ENCODE measurements at regions not wholly inside any gene's neighbourhood (a gene's known extent, or its start where the extent isn't known, plus 50 kb on each side); places are given as distances from the start of the nearest gene placed in this dataset.

DNA sequence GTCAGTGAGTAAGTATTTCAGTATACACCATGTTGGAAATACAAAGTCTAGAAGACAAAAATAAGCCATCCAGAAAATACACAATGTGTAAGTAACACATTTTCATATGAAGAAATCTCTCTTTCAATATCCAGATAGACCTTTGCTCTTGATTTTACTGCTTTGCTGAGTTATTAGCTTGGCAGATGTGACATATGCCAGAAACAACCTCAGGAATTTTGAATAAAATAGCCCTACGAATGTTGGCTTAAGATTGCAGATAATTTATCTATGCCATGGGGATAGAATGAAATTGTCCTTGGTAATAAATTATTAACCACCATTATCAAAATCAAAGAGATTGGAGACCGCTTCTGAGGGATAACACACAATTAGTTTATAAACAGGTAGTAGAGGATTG lies 1036.9 kb upstream of the EPHA7 start:
- H3K9me3 ChIP-seq (ENCODE audit: control insufficient read depth in 2 of 2, insufficient read depth in 1 of 2, low read depth in 1 of 2, low read length in 1 of 2), result no peaks in the 10 kb centered on the region
- H3K4me1 ChIP-seq (ENCODE audit: control insufficient read depth in 2 of 2, insufficient read depth in 2 of 2, low read length in 1 of 2), result no peaks in the 10 kb centered on the region
- H3K36me3 ChIP-seq (ENCODE audit: control insufficient read depth in 2 of 2, insufficient read depth in 2 of 2, low read length in 1 of 2), result no peaks in the 10 kb centered on the region
- H3K4me3 ChIP-seq (ENCODE audit: low read depth in 1 of 2, low read length in 2 of 2), result no peak overlapping the region
- 54 to 62% methylated on average over 2 of the region's 2 CpGs for WGBS, 2 donors
- no peak overlapping the region for H3K27ac ChIP-seq (ENCODE audit: low read depth in 2 of 2, low read length in 1 of 2)
- no peaks in the 10 kb centered on the region for H3K27me3 ChIP-seq (ENCODE audit: control insufficient read depth in 1 of 2, insufficient read depth in 2 of 2, low read length in 2 of 2)

DNA sequence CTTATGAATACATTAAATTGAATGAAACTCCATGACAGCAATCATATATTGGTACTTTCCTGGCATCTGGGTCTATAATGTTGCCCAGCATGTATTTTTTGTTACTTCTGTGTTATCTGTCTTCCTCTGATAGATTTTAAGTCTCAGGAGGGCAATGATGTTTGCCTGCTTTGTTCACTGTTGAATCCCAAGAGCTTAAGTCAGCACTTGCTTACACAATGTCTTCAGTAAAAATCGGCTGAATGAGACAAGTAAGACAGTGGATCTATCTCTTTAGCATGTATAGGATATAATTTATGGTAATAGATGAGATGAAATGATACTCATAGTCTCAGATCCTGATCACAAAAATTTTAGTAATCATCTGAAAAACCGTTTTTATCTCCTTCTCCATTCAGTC lies 1034.9 kb upstream of the EPHA7 start:
- H3K4me3 ChIP-seq (ENCODE audit: low read depth in 1 of 2, low read length in 2 of 2), result no peak overlapping the region
- 36% methylated on average over 2 of the region's 2 CpGs for WGBS, 2 donors

DNA sequence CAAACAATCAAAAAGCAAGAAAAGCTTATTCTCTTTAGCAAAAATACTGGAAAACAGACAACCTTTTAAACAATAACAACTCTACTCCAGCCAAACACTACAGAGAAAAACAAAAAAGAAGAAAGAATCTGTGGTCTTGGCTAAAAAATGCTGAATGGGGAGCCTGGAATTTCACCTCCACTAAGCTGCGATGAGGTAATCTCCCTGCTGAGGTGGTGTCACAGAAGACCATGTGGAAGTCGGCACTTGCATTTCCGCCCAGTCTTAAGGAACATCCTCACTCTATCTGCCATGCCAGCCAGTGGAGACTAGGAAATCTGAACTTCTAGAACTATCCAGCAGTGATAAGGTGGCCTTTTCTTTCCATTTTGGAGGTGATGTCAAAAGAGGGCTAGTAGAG lies 1026.8 kb upstream of the EPHA7 start:
- H3K27me3 ChIP-seq (ENCODE audit: control insufficient read depth in 1 of 2, insufficient read depth in 2 of 2, low read length in 2 of 2), result no peaks in the 10 kb centered on the region
- H3K9me3 ChIP-seq (ENCODE audit: control insufficient read depth in 2 of 2, insufficient read depth in 1 of 2, low read depth in 1 of 2, low read length in 1 of 2), result peaks cover 0 to 2% of the 10 kb centered on the region in 2 donors
- no peaks in the 10 kb centered on the region for H3K36me3 ChIP-seq (ENCODE audit: control insufficient read depth in 2 of 2, insufficient read depth in 2 of 2, low read length in 1 of 2)
- H3K27ac ChIP-seq (ENCODE audit: low read depth in 2 of 2, low read length in 1 of 2), result no peak overlapping the region
- H3K4me3 ChIP-seq (ENCODE audit: low read depth in 1 of 2, low read length in 2 of 2), result no peak overlapping the region
- WGBS, 2 donors, result 73 to 91% methylated on average over 3 of the region's 3 CpGs
- no peaks in the 10 kb centered on the region for H3K4me1 ChIP-seq (ENCODE audit: control insufficient read depth in 2 of 2, insufficient read depth in 2 of 2, low read length in 1 of 2)

More for the DNA sequence above, 1034.9 kb upstream of the EPHA7 start:
- Histone ChIP-seq H3K9me3 (ENCODE audit: control insufficient read depth in 2 of 2, insufficient read depth in 1 of 2, low read depth in 1 of 2, low read length in 1 of 2) (no peaks in the 10 kb centered on the region), H3K27me3 (ENCODE audit: control insufficient read depth in 1 of 2, insufficient read depth in 2 of 2, low read length in 2 of 2) (no peaks in the 10 kb centered on the region), H3K36me3 (ENCODE audit: control insufficient read depth in 2 of 2, insufficient read depth in 2 of 2, low read length in 1 of 2) (no peaks in the 10 kb centered on the region), H3K27ac (ENCODE audit: low read depth in 2 of 2, low read length in 1 of 2) (no peak overlapping the region), H3K4me1 (ENCODE audit: control insufficient read depth in 2 of 2, insufficient read depth in 2 of 2, low read length in 1 of 2) (no peaks in the 10 kb centered on the region)

DNA sequence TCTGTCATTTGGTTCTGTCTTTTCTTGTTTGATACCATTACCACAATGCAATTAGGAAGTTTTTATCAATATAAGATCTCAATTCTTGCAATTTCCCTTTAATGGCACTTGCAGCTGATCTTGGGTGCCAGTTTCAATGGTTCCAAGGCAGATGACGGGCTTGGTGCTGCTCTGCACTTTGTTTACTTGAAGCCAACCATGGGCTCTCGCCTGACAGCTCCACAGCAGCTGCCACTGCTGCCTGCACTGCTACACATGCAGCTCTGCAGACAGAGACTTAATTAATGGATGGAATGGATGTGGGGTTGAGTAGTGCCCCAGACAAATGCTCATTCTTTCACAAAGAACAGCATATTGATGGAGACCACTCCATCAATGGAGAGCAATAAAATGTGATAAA lies 1024.3 kb upstream of the EPHA7 start:
- H3K27ac ChIP-seq (ENCODE audit: low read depth in 2 of 2, low read length in 1 of 2), result no peak overlapping the region
- H3K36me3 ChIP-seq (ENCODE audit: control insufficient read depth in 2 of 2, insufficient read depth in 2 of 2, low read length in 1 of 2), result no peaks in the 10 kb centered on the region
- H3K27me3 ChIP-seq (ENCODE audit: control insufficient read depth in 1 of 2, insufficient read depth in 2 of 2, low read length in 2 of 2), result no peaks in the 10 kb centered on the region
- H3K4me1 ChIP-seq (ENCODE audit: control insufficient read depth in 2 of 2, insufficient read depth in 2 of 2, low read length in 1 of 2), result no peaks in the 10 kb centered on the region
- no peak overlapping the region for H3K4me3 ChIP-seq (ENCODE audit: low read depth in 1 of 2, low read length in 2 of 2)
- H3K9me3 ChIP-seq (ENCODE audit: control insufficient read depth in 2 of 2, insufficient read depth in 1 of 2, low read depth in 1 of 2, low read length in 1 of 2), result peaks cover 0 to 2% of the 10 kb centered on the region in 2 donors
- WGBS, 2 donors, result 54 to 56% methylated on average over 2 of the region's 2 CpGs

DNA sequence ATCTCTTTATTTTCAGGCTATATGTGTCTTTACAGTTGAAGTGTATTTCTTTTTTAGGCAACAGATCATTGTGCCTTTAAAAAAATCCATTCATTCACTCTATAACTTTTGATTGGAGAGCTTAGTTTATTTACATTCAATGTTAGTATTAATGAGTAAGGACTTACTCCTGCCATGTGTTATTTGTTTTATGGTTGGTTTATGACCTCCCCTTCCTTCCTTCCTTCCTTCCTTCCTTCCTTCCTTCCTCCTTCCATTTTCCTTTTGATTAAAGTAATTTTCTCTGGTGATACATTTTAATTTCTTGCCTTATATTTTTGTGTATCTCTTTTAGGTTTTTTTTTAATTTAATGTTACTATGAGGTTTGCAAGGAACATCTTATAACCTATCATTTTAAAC lies 1005.3 kb upstream of the EPHA7 start:
- Histone ChIP-seq H3K4me1 (ENCODE audit: control insufficient read depth in 2 of 2, insufficient read depth in 2 of 2, low read length in 1 of 2) (no peaks in the 10 kb centered on the region), H3K36me3 (ENCODE audit: control insufficient read depth in 2 of 2, insufficient read depth in 2 of 2, low read length in 1 of 2) (no peaks in the 10 kb centered on the region), H3K9me3 (ENCODE audit: control insufficient read depth in 2 of 2, insufficient read depth in 1 of 2, low read depth in 1 of 2, low read length in 1 of 2) (no peaks in the 10 kb centered on the region), H3K27me3 (ENCODE audit: control insufficient read depth in 1 of 2, insufficient read depth in 2 of 2, low read length in 2 of 2) (no peaks in the 10 kb centered on the region), H3K27ac (ENCODE audit: low read depth in 2 of 2, low read length in 1 of 2) (no peak overlapping the region), H3K4me3 (ENCODE audit: low read depth in 1 of 2, low read length in 2 of 2) (no peak overlapping the region)

DNA sequence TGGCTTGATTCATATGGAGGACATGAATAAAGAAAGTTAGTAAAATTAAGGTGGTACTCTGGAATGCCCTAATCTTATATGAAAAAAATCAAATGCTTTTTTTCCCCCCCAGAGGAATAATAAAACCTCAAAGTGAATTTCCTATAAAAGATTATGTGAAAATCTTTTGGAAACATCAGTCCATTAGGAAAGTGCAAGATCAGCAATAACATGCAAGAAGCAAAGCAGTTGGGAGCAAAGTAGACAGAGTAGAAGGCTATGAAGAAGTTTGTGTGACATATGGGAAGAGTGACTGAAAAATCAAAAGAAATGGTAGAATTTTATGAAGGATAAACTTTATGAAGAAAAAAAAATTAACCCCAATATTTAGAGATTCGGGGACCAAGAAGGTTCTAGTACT lies 998.0 kb upstream of the EPHA7 start:
- no peak overlapping the region for H3K27ac ChIP-seq (ENCODE audit: low read depth in 2 of 2, low read length in 1 of 2)

DNA sequence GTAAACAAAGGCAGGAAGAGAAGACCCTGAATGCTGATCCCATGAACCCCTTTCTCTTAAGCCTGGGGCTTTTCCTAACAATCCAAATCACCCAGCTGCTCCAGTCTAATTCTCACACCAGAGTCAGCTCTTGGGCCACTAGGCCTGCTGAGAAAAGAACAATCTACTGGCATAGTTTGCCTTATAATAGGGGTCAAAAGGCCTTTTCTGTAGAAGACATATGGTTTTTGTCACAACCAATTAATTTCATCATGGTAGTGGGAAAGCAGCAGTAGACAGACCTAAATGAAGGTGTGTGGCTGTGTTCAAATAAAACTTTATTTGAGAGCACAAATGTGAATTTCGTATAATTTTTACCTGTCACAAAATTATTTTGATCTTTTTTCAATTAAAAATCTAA lies 994.7 kb upstream of the EPHA7 start:
- no peaks in the 10 kb centered on the region for H3K27me3 ChIP-seq (ENCODE audit: control insufficient read depth in 1 of 2, insufficient read depth in 2 of 2, low read length in 2 of 2)
- WGBS, 2 donors, result 65 to 68% methylated on average over 1 of the region's 1 CpG
- H3K9me3 ChIP-seq (ENCODE audit: control insufficient read depth in 2 of 2, insufficient read depth in 1 of 2, low read depth in 1 of 2, low read length in 1 of 2), result no peaks in the 10 kb centered on the region
- no peaks in the 10 kb centered on the region for H3K36me3 ChIP-seq (ENCODE audit: control insufficient read depth in 2 of 2, insufficient read depth in 2 of 2, low read length in 1 of 2)
- H3K27ac ChIP-seq (ENCODE audit: low read depth in 2 of 2, low read length in 1 of 2), result no peak overlapping the region
- H3K4me1 ChIP-seq (ENCODE audit: control insufficient read depth in 2 of 2, insufficient read depth in 2 of 2, low read length in 1 of 2), result no peaks in the 10 kb centered on the region
- H3K4me3 ChIP-seq (ENCODE audit: low read depth in 1 of 2, low read length in 2 of 2), result no peak overlapping the region

More for the DNA sequence above, 998.0 kb upstream of the EPHA7 start:
- Histone ChIP-seq H3K36me3 (ENCODE audit: control insufficient read depth in 2 of 2, insufficient read depth in 2 of 2, low read length in 1 of 2) (no peaks in the 10 kb centered on the region), H3K4me3 (ENCODE audit: low read depth in 1 of 2, low read length in 2 of 2) (no peak overlapping the region), H3K9me3 (ENCODE audit: control insufficient read depth in 2 of 2, insufficient read depth in 1 of 2, low read depth in 1 of 2, low read length in 1 of 2) (no peaks in the 10 kb centered on the region), H3K27me3 (ENCODE audit: control insufficient read depth in 1 of 2, insufficient read depth in 2 of 2, low read length in 2 of 2) (no peaks in the 10 kb centered on the region), H3K4me1 (ENCODE audit: control insufficient read depth in 2 of 2, insufficient read depth in 2 of 2, low read length in 1 of 2) (no peaks in the 10 kb centered on the region)
- WGBS, 2 donors, result 62 to 82% methylated on average over 1 of the region's 1 CpG

DNA sequence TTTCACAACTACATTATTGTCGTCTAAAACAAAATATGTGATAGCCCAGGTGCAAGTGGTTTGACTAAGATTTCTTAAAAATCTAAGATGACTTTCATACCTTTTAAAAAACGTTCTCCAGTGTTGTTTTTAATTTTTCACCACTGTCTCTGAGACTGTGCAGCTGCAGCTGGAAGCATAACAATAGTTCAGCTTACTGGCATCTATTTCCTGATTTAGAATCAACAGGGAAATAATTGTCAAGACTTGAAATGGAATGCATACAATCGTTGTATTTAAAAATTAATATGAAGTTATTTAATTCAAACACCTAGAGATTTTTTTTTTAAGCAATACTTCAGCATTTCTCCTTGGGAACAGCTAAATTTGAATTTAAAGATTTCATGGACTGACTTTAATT lies 982.0 kb upstream of the EPHA7 start:
- no peak overlapping the region for H3K27ac ChIP-seq (ENCODE audit: low read depth in 2 of 2, low read length in 1 of 2)
- H3K4me3 ChIP-seq (ENCODE audit: low read depth in 1 of 2, low read length in 2 of 2), result no peak overlapping the region
- H3K4me1 ChIP-seq (ENCODE audit: control insufficient read depth in 2 of 2, insufficient read depth in 2 of 2, low read length in 1 of 2), result no peaks in the 10 kb centered on the region
- 19 to 22% methylated on average over 3 of the region's 3 CpGs for WGBS, 2 donors
- H3K36me3 ChIP-seq (ENCODE audit: control insufficient read depth in 2 of 2, insufficient read depth in 2 of 2, low read length in 1 of 2), result no peaks in the 10 kb centered on the region
- H3K27me3 ChIP-seq (ENCODE audit: control insufficient read depth in 1 of 2, insufficient read depth in 2 of 2, low read length in 2 of 2), result no peaks in the 10 kb centered on the region
- no peaks in the 10 kb centered on the region for H3K9me3 ChIP-seq (ENCODE audit: control insufficient read depth in 2 of 2, insufficient read depth in 1 of 2, low read depth in 1 of 2, low read length in 1 of 2)

DNA sequence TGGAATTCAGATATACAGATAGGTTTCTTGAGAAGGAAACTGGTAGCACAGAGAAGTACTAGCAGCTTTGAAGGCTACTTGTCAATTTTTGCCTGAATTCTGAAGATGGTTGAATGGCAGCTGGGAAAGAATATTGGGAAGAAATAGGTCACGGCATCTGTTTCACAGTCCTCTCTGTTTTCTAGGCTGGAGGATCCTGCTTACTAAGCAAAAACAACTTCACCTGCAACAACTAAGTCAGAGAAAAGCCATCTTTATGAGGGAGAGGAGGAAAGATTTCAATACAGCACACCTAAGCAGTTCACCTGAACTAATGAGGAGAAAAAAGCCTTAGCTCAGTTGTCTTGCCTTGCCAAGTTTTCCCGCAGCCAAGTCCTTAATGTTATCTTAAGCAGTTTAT lies 975.5 kb upstream of the EPHA7 start:
- Histone ChIP-seq H3K27ac (ENCODE audit: low read depth in 2 of 2, low read length in 1 of 2) (no peak overlapping the region), H3K4me3 (ENCODE audit: low read depth in 1 of 2, low read length in 2 of 2) (no peak overlapping the region), H3K27me3 (ENCODE audit: control insufficient read depth in 1 of 2, insufficient read depth in 2 of 2, low read length in 2 of 2) (no peaks in the 10 kb centered on the region), H3K9me3 (ENCODE audit: control insufficient read depth in 2 of 2, insufficient read depth in 1 of 2, low read depth in 1 of 2, low read length in 1 of 2) (no peaks in the 10 kb centered on the region), H3K4me1 (ENCODE audit: control insufficient read depth in 2 of 2, insufficient read depth in 2 of 2, low read length in 1 of 2) (no peaks in the 10 kb centered on the region), H3K36me3 (ENCODE audit: control insufficient read depth in 2 of 2, insufficient read depth in 2 of 2, low read length in 1 of 2) (no peaks in the 10 kb centered on the region)
- WGBS, 2 donors, result 80 to 82% methylated on average over 2 of the region's 2 CpGs

DNA sequence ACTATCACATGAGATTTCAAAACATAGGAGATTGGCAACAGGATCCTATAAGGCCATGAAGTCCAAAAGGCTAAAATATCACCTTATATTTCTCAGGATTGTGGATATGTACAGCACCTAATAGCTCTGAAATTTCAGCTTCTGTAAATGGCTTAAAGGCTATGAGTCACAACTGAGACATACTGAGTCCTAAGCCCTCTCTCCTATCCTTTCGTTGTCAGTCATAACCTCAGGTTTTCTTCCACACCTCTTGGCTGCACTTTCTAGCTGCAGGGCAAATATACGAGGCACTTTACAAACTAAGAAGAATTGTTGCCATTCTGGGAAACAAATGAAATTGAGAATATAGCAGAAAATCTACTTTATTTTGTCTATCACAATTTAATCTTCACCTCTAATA lies 969.9 kb upstream of the EPHA7 start:
- no peaks in the 10 kb centered on the region for H3K9me3 ChIP-seq (ENCODE audit: control insufficient read depth in 2 of 2, insufficient read depth in 1 of 2, low read depth in 1 of 2, low read length in 1 of 2)
- no peak overlapping the region for H3K27ac ChIP-seq (ENCODE audit: low read depth in 2 of 2, low read length in 1 of 2)
- no peaks in the 10 kb centered on the region for H3K27me3 ChIP-seq (ENCODE audit: control insufficient read depth in 1 of 2, insufficient read depth in 2 of 2, low read length in 2 of 2)
- H3K4me3 ChIP-seq (ENCODE audit: low read depth in 1 of 2, low read length in 2 of 2), result no peak overlapping the region
- H3K36me3 ChIP-seq (ENCODE audit: control insufficient read depth in 2 of 2, insufficient read depth in 2 of 2, low read length in 1 of 2), result no peaks in the 10 kb centered on the region
- 46 to 61% methylated on average over 2 of the region's 2 CpGs for WGBS, 2 donors
- no peaks in the 10 kb centered on the region for H3K4me1 ChIP-seq (ENCODE audit: control insufficient read depth in 2 of 2, insufficient read depth in 2 of 2, low read length in 1 of 2)

All from esophagus (tissue), 2 donors.